Smooth muscle cell (in vitro differentiated cells): ENCODE measurements at regions not wholly inside any gene's neighbourhood (a gene's known extent, or its start where the extent isn't known, plus 50 kb on each side); places are given as distances from the start of the nearest gene placed in this dataset.

ENCODE experiments used
- DNase-seq: peaks from one replicate; lab custom pipeline; 2025; ENCODE audit not compliant: unreplicated experiment; lab: John Stamatoyannopoulos, UW
- H2AFZ ChIP-seq: fragments of 200-600 bp; sonication (generic); 2 replicates; pipeline ENCODE4 v1.6.0; 2016; ENCODE audit warnings: antibody characterized with exemption, low read depth, mild to moderate bottlenecking
- H3F3A ChIP-seq: fragments of 200-600 bp; sonication (generic); 2 replicates; pipeline ENCODE4 v1.6.0; 2017; ENCODE audit warnings: antibody characterized with exemption, low read depth
- H3K27ac ChIP-seq: fragments of 200-600 bp; sonication (generic); 2 replicates; pipeline ENCODE4 v1.5.1; 2016; ENCODE audit warnings: low read depth, mild to moderate bottlenecking
- H3K27me3 ChIP-seq: fragments of 200-600 bp; sonication (generic); 2 replicates; pipeline ENCODE4 v1.6.1; 2016; ENCODE audit warnings: low read depth, mild to moderate bottlenecking
- H3K36me3 ChIP-seq: fragments of 200-600 bp; sonication (generic); 2 replicates; pipeline ENCODE4 v1.5.1; 2016; ENCODE audit warnings: low read depth
- H3K4me1 ChIP-seq: fragments of 200-600 bp; sonication (generic); 2 replicates; pipeline ENCODE4 v1.5.1; 2016; ENCODE audit warnings: low read depth
- H3K4me2 ChIP-seq: fragments of 200-600 bp; sonication (generic); 2 replicates; pipeline ENCODE4 v1.6.0; 2016; ENCODE audit warnings: mild to moderate bottlenecking
- H3K4me3 ChIP-seq: fragments of 200-600 bp; sonication (generic); 2 replicates; pipeline ENCODE4 v1.5.1; 2016; ENCODE audit warnings: mild to moderate bottlenecking
- H3K79me2 ChIP-seq: fragments of 200-600 bp; sonication (generic); 2 replicates; pipeline ENCODE4 v1.6.0; 2016; ENCODE audit warnings: low read depth, mild to moderate bottlenecking
- H3K9ac ChIP-seq: fragments of 200-600 bp; sonication (generic); 2 replicates; pipeline ENCODE4 v1.6.0; 2016; ENCODE audit warnings: low read depth
- H3K9me3 ChIP-seq: fragments of 200-600 bp; sonication (generic); replicated peaks from 2 replicates; pipeline ENCODE4 v1.5.1; 2016; ENCODE audit warnings: low read depth
- H4K20me1 ChIP-seq: fragments of 200-600 bp; sonication (generic); 2 replicates; pipeline ENCODE4 v1.6.0; 2016; ENCODE audit warnings: low read depth
- WGBS: methylation state at CpG from one replicate; pipeline ENCODE4 v1.1.7; 2016; ENCODE audit warnings: low lambda C conversion rate; 5-methylcytosine and 5-hydroxymethylcytosine counted together
- TF ChIP-seq, protein P1 (sequence below): fragments of 200-600 bp; sonication (generic); IDR thresholded peaks from 2 replicates; pipeline ENCODE4 v1.5.1; 2017; ENCODE audit warnings: borderline replicate concordance, mild to moderate bottlenecking, antibody characterized with exemption; ENCODE audit not compliant: insufficient read depth, poor library complexity, severe bottlenecking

- DNase-seq: no peak
- no peaks in the 10 kb centered on the region for H4K20me1 ChIP-seq
- peaks cover 7% of the 10 kb centered on the region for H3F3A ChIP-seq
- peaks cover 14% of the 10 kb centered on the region for H3K27me3 ChIP-seq
- no peak overlapping the region for H3K4me2 ChIP-seq
- no peak overlapping the region for H3K27ac ChIP-seq
- H3K9me3 ChIP-seq: no peaks in the 10 kb centered on the region
- H3K4me3 ChIP-seq: no peak overlapping the region
- H3K4me1 ChIP-seq: no peaks in the 10 kb centered on the region
- 92% methylated on average over 7 of the region's 7 CpGs for WGBS
- no peaks in the 10 kb centered on the region for H3K36me3 ChIP-seq
- H3K9ac ChIP-seq: no peak overlapping the region
- TF ChIP-seq, protein P1, sequence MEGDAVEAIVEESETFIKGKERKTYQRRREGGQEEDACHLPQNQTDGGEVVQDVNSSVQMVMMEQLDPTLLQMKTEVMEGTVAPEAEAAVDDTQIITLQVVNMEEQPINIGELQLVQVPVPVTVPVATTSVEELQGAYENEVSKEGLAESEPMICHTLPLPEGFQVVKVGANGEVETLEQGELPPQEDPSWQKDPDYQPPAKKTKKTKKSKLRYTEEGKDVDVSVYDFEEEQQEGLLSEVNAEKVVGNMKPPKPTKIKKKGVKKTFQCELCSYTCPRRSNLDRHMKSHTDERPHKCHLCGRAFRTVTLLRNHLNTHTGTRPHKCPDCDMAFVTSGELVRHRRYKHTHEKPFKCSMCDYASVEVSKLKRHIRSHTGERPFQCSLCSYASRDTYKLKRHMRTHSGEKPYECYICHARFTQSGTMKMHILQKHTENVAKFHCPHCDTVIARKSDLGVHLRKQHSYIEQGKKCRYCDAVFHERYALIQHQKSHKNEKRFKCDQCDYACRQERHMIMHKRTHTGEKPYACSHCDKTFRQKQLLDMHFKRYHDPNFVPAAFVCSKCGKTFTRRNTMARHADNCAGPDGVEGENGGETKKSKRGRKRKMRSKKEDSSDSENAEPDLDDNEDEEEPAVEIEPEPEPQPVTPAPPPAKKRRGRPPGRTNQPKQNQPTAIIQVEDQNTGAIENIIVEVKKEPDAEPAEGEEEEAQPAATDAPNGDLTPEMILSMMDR: no peak
- H2AFZ ChIP-seq: no peak overlapping the region
- no peaks in the 10 kb centered on the region for H3K79me2 ChIP-seq
Measured at GRCh38 chr5:133828722-133829121, 139.7 kb downstream of the C5orf15 start.

- no peak overlapping the region for H3K4me2 ChIP-seq
- H3K27me3 ChIP-seq: peaks cover 21% of the 10 kb centered on the region
- DNase-seq: no peak
- H3K4me3 ChIP-seq: no peak overlapping the region
- TF ChIP-seq, protein P1: no peak
- peaks cover 7% of the 10 kb centered on the region for H3F3A ChIP-seq
- H3K36me3 ChIP-seq: no peaks in the 10 kb centered on the region
- H4K20me1 ChIP-seq: no peaks in the 10 kb centered on the region
- H3K9ac ChIP-seq: no peak overlapping the region
- H3K27ac ChIP-seq: no peak overlapping the region
- no peaks in the 10 kb centered on the region for H3K4me1 ChIP-seq
- no peaks in the 10 kb centered on the region for H3K79me2 ChIP-seq
- no peaks in the 10 kb centered on the region for H3K9me3 ChIP-seq
- WGBS: 91% methylated on average over 5 of the region's 5 CpGs
- H2AFZ ChIP-seq: no peak overlapping the region
Measured at GRCh38 chr5:133827830-133828229, 140.6 kb downstream of the C5orf15 start.

- H3K79me2 ChIP-seq: no peaks in the 10 kb centered on the region
- no peaks in the 10 kb centered on the region for H3K36me3 ChIP-seq
- H3K27ac ChIP-seq: no peak overlapping the region
- H3K27me3 ChIP-seq: peaks cover 29% of the 10 kb centered on the region
- peaks cover 7% of the 10 kb centered on the region for H3F3A ChIP-seq
- H4K20me1 ChIP-seq: no peaks in the 10 kb centered on the region
- no peak overlapping the region for H3K4me2 ChIP-seq
- WGBS: 86% methylated on average over 11 of the region's 11 CpGs
- no peaks in the 10 kb centered on the region for H3K4me1 ChIP-seq
- DNase-seq: no peak
- TF ChIP-seq, protein P1: no peak
- no peak overlapping the region for H3K4me3 ChIP-seq
- H2AFZ ChIP-seq: no peak overlapping the region
- H3K9me3 ChIP-seq: no peaks in the 10 kb centered on the region
- H3K9ac ChIP-seq: no peak overlapping the region
Measured at GRCh38 chr5:133827011-133827410, 141.4 kb downstream of the C5orf15 start.

GRCh38 chr5:133825631-133826289 lies 142.7 kb downstream of the C5orf15 start:
- Histone ChIP-seq H3K9me3 (no peaks in the 10 kb centered on the region), H3K4me3 (no peak overlapping the region), H3K27me3 (peaks cover 40% of the 10 kb centered on the region), H2AFZ (no peak overlapping the region), H3K9ac (no peak overlapping the region), H3K36me3 (no peaks in the 10 kb centered on the region), H3K27ac (no peak overlapping the region), H3K79me2 (no peaks in the 10 kb centered on the region), H3F3A (no peaks in the 10 kb centered on the region), H3K4me1 (no peaks in the 10 kb centered on the region), H4K20me1 (no peaks in the 10 kb centered on the region), H3K4me2 (no peak overlapping the region)
- TF ChIP-seq, protein P1: no peak
- DNase-seq: no peak
- WGBS: 94% methylated on average over 15 of the region's 15 CpGs
